T-cell (primary cell): ENCODE measurements at regions not wholly inside any gene's neighbourhood (a gene's known extent, or its start where the extent isn't known, plus 50 kb on each side); places are given as distances from the start of the nearest gene placed in this dataset.

Experiments
- ATAC-seq, 4 experiments: fragments of 200-7000 bp in 3 of 4; fragments of 150-1000 bp in 1 of 4; cut with Tn5 transposase; replicated peaks in 1 of 4; 1 replicate in 3 of 4; 2 replicates in 1 of 4; pipeline ENCODE4 v1.10.0; 2021; ENCODE audit warnings: moderate library complexity in 3 of 4, mild to moderate bottlenecking in 2 of 4, moderate number of reproducible peaks in 1 of 4
- CTCF ChIA-PET, 2 donors: fragments of 300-600 bp; sonication (Branson Sonifier 250); formaldehyde crosslinking; loops; one replicate each; lab custom pipeline; 2022; ENCODE audit warnings: antibody characterized with exemption in 2 of 2; lab: Charles Lee
- POLR2A ChIA-PET, 2 donors: fragments of 300-600 bp; sonication (Branson Sonifier 250); formaldehyde crosslinking; loops; one replicate each; lab custom pipeline; 2022; ENCODE audit warnings: antibody characterized with exemption in 2 of 2; lab: Charles Lee
- DNase-seq, 35 experiments: peaks; one replicate each; pipeline versions ENCODE4 v3.0.0 to v3.0.0-alpha.2; 2013 to 2023
- H3K27ac ChIP-seq: one replicate; pipeline ENCODE4 v1.5.1; 2013; ENCODE audit warnings: low read length
- H3K27me3 ChIP-seq, 2 experiments: replicated peaks in 1 of 2; 1 replicate in 1 of 2; 2 replicates in 1 of 2; pipeline versions ENCODE4 v1.6.1 to v1.7.0; 2013; ENCODE audit warnings: low read length in 1 of 2, mixed read lengths in 1 of 2; ENCODE audit not compliant: control insufficient read depth in 2 of 2, insufficient read depth in 2 of 2; ENCODE audit errors: extremely low read depth in 1 of 2
- H3K36me3 ChIP-seq, 2 donors: 1 replicate in 1 of 2; 2 replicates in 1 of 2; pipeline versions ENCODE4 v1.6.1 to v1.7.0; 2013; ENCODE audit warnings: low read length in 1 of 2; ENCODE audit not compliant: control insufficient read depth in 2 of 2, insufficient read depth in 1 of 2; ENCODE audit errors: extremely low read depth in 1 of 2
- H3K4me1 ChIP-seq, 2 experiments: 1 replicate in 1 of 2; 2 replicates in 1 of 2; pipeline versions ENCODE4 v1.6.1 to v1.7.0; 2013; ENCODE audit warnings: low read length in 2 of 2, mixed read lengths in 1 of 2; ENCODE audit not compliant: insufficient read depth in 2 of 2, control insufficient read depth in 1 of 2; ENCODE audit errors: extremely low read depth in 1 of 2
- H3K4me3 ChIP-seq, 2 donors: 1 replicate in 1 of 2; 2 replicates in 1 of 2; pipeline versions ENCODE4 v1.5.1 to v1.7.0; 2013; ENCODE audit warnings: mild to moderate bottlenecking in 2 of 2, low read length in 1 of 2, moderate library complexity in 1 of 2; ENCODE audit not compliant: control insufficient read depth in 1 of 2; ENCODE audit errors: extremely low read depth in 1 of 2
- H3K9me3 ChIP-seq: 2 replicates; pipeline ENCODE4 v1.7.0; 2013
- H3K27ac Mint-ChIP-seq, 2 donors: one replicate each; pipeline ENCODE4 v1.8.0; 2020 to 2021; ENCODE audit warnings: mild to moderate bottlenecking in 2 of 2, mixed read lengths in 2 of 2
- H3K27me3 Mint-ChIP-seq, 2 donors: one replicate each; pipeline ENCODE4 v1.8.0; 2021 to 2022; ENCODE audit warnings: mixed read lengths in 2 of 2
- H3K36me3 Mint-ChIP-seq: one replicate; pipeline ENCODE4 v1.8.0; 2021; ENCODE audit warnings: mixed read lengths
- H3K4me1 Mint-ChIP-seq, 3 donors: one replicate each; pipeline ENCODE4 v1.8.0; 2020 to 2022; ENCODE audit warnings: mixed read lengths in 3 of 3, mild to moderate bottlenecking in 1 of 3
- H3K4me3 Mint-ChIP-seq, 3 donors: one replicate each; pipeline ENCODE4 v1.8.0; 2020 to 2022; ENCODE audit warnings: mild to moderate bottlenecking in 3 of 3, mixed read lengths in 3 of 3, moderate library complexity in 3 of 3
- H3K9me3 Mint-ChIP-seq, 3 donors: one replicate each; pipeline ENCODE4 v1.8.0; 2020 to 2022; ENCODE audit warnings: mixed read lengths in 3 of 3
- whole genome bisulfite sequencing: methylation state at CpG from one replicate; pipeline ENCODE4 v1.1.5; 2013; ENCODE audit warnings: missing lambda C conversion rate; ENCODE audit not compliant: insufficient coverage; 5-methylcytosine and 5-hydroxymethylcytosine counted together

GRCh38 chr2:122001441-122001874 is 246.0 kb downstream of the TSN start:
- no peaks in the 10 kb centered on the region for H3K36me3 Mint-ChIP-seq
- CTCF ChIA-PET = no interaction called here
- Histone ChIP-seq H3K4me1 (no peaks in the 10 kb centered on the region), H3K9me3 (no peaks in the 10 kb centered on the region), H3K36me3 (no peaks in the 10 kb centered on the region), H3K27ac (no peak overlapping the region), H3K27me3 (peaks cover 0 to 10% of the 10 kb centered on the region in 2 experiments), H3K4me3 (no peak overlapping the region)
- ATAC-seq (no peak), DNase-seq (no peak)
- WGBS = 74% methylated on average over 7 of the region's 7 CpGs
- H3K4me1 Mint-ChIP-seq = peaks cover 0 to 4% (median 0%) of the 10 kb centered on the region in 3 donors
- no peak overlapping the region for H3K27ac Mint-ChIP-seq
- H3K9me3 Mint-ChIP-seq = no peaks in the 10 kb centered on the region
- H3K4me3 Mint-ChIP-seq = no peak overlapping the region
- POLR2A ChIA-PET = no interaction called here
- peaks cover 11 to 13% of the 10 kb centered on the region in 2 donors for H3K27me3 Mint-ChIP-seq

- Histone ChIP-seq H3K36me3 (no peaks in the 10 kb centered on the region), H3K4me1 (no peaks in the 10 kb centered on the region), H3K4me3 (no peak overlapping the region), H3K27me3 (peaks cover 0 to 16% of the 10 kb centered on the region in 2 experiments), H3K27ac (no peak overlapping the region), H3K9me3 (no peaks in the 10 kb centered on the region)
- CTCF ChIA-PET = interaction anchor here in 1 of 2 donors (1.0 kb wide), 1 partner anchor 28 kb away, joined by 3 read pairs; no protein-coding TSS in a partner anchor
- DNase-seq (no peak), ATAC-seq (no peak)
- no peaks in the 10 kb centered on the region for H3K9me3 Mint-ChIP-seq
- peaks cover 11 to 12% of the 10 kb centered on the region in 2 donors for H3K27me3 Mint-ChIP-seq
- peaks cover 0 to 4% (median 0%) of the 10 kb centered on the region in 3 donors for H3K4me1 Mint-ChIP-seq
- H3K36me3 Mint-ChIP-seq = no peaks in the 10 kb centered on the region
- POLR2A ChIA-PET = interaction anchor here in 1 of 2 donors (0.6 kb wide), 1 partner anchor 58 kb away, joined by 3 read pairs; no protein-coding TSS in a partner anchor
- H3K4me3 Mint-ChIP-seq = no peak overlapping the region
- 78% methylated on average over 6 of the region's 11 CpGs for WGBS
- no peak overlapping the region for H3K27ac Mint-ChIP-seq
These were observed 247.9 kb downstream of the TSN start for GRCh38 chr2:122003196-122003940.

GRCh38 chr2:122007126-122007525 is 251.7 kb downstream of the TSN start:
- Histone ChIP-seq H3K4me1 (no peaks in the 10 kb centered on the region), H3K27ac (no peak overlapping the region), H3K4me3 (no peak overlapping the region), H3K36me3 (no peaks in the 10 kb centered on the region), H3K9me3 (no peaks in the 10 kb centered on the region), H3K27me3 (peaks cover 0 to 15% of the 10 kb centered on the region in 2 experiments)
- no peak for ATAC-seq
- no peaks in the 10 kb centered on the region for H3K4me1 Mint-ChIP-seq
- WGBS = 20% methylated on average over 1 of the region's 5 CpGs
- H3K27ac Mint-ChIP-seq = no peak overlapping the region
- H3K9me3 Mint-ChIP-seq = no peaks in the 10 kb centered on the region
- ChIA-PET POLR2A (no interaction called here), CTCF (no interaction called here)
- DNase-seq = no peak
- no peaks in the 10 kb centered on the region for H3K36me3 Mint-ChIP-seq
- H3K4me3 Mint-ChIP-seq = no peak overlapping the region
- H3K27me3 Mint-ChIP-seq = peaks cover 4 to 9% of the 10 kb centered on the region in 2 donors

GRCh38 chr2:122007577-122007976 is 252.1 kb downstream of the TSN start:
- Histone ChIP-seq H3K4me3 (no peak overlapping the region), H3K27me3 (peaks cover 0 to 15% of the 10 kb centered on the region in 2 experiments), H3K27ac (no peak overlapping the region), H3K4me1 (no peaks in the 10 kb centered on the region), H3K36me3 (no peaks in the 10 kb centered on the region), H3K9me3 (no peaks in the 10 kb centered on the region)
- ChIA-PET POLR2A (no interaction called here), CTCF (no interaction called here)
- no peak for DNase-seq
- H3K36me3 Mint-ChIP-seq = no peaks in the 10 kb centered on the region
- no peak overlapping the region for H3K27ac Mint-ChIP-seq
- no peak for ATAC-seq
- WGBS = 71% methylated on average over 1 of the region's 5 CpGs
- H3K27me3 Mint-ChIP-seq = peaks cover 4 to 9% of the 10 kb centered on the region in 2 donors
- no peak overlapping the region for H3K4me3 Mint-ChIP-seq
- no peaks in the 10 kb centered on the region for H3K4me1 Mint-ChIP-seq
- H3K9me3 Mint-ChIP-seq = no peaks in the 10 kb centered on the region

- no peaks in the 10 kb centered on the region for H3K9me3 Mint-ChIP-seq
- H3K36me3 Mint-ChIP-seq = no peaks in the 10 kb centered on the region
- Histone ChIP-seq H3K4me1 (no peaks in the 10 kb centered on the region), H3K27ac (no peak overlapping the region), H3K4me3 (no peak overlapping the region), H3K27me3 (peaks cover 0 to 15% of the 10 kb centered on the region in 2 experiments), H3K9me3 (no peaks in the 10 kb centered on the region), H3K36me3 (no peaks in the 10 kb centered on the region)
- 23% methylated on average over 3 of the region's 3 CpGs for WGBS
- no peak overlapping the region for H3K27ac Mint-ChIP-seq
- DNase-seq = no peak
- ATAC-seq = no peak
- no peaks in the 10 kb centered on the region for H3K4me1 Mint-ChIP-seq
- ChIA-PET POLR2A (no interaction called here), CTCF (no interaction called here)
- H3K4me3 Mint-ChIP-seq = no peak overlapping the region
- peaks cover under 1 to 5% of the 10 kb centered on the region in 2 donors for H3K27me3 Mint-ChIP-seq
These were observed 254.1 kb downstream of the TSN start for GRCh38 chr2:122009561-122009960.

GRCh38 chr2:122011493-122012270 is 256.2 kb downstream of the TSN start:
- H3K4me3 ChIP-seq = no peak overlapping the region
- H3K4me1 ChIP-seq = no peaks in the 10 kb centered on the region
- no peak overlapping the region for H3K27ac Mint-ChIP-seq
- POLR2A ChIA-PET = no interaction called here
- no peaks in the 10 kb centered on the region for H3K4me1 Mint-ChIP-seq
- no peak overlapping the region for H3K4me3 Mint-ChIP-seq
- no peaks in the 10 kb centered on the region for H3K27me3 Mint-ChIP-seq
- H3K27me3 ChIP-seq = peaks cover 0 to 15% of the 10 kb centered on the region in 2 experiments
- no peaks in the 10 kb centered on the region for H3K9me3 Mint-ChIP-seq
- WGBS = 85% methylated on average over 5 of the region's 8 CpGs
- CTCF ChIA-PET = no interaction called here
- no peaks in the 10 kb centered on the region for H3K9me3 ChIP-seq
- no peaks in the 10 kb centered on the region for H3K36me3 Mint-ChIP-seq
- H3K27ac ChIP-seq = no peak overlapping the region
- no peaks in the 10 kb centered on the region for H3K36me3 ChIP-seq
- DNase-seq = no peak
- no peak for ATAC-seq
